Esophagus muscularis mucosa (tissue), 3 donors: ENCODE measurements at regions not wholly inside any gene's neighbourhood (a gene's known extent, or its start where the extent isn't known, plus 50 kb on each side); places are given as distances from the start of the nearest gene placed in this dataset.

Experiments used
- POLR2AphosphoS5 ChIP-seq, 2 donors: sonication (generic); formaldehyde crosslinking; IDR thresholded peaks; one replicate each; pipeline ENCODE4 v1.6.1; 2017; ENCODE audit warnings: antibody characterized with exemption in 2 of 2
- TF ChIP-seq, protein P1 (sequence below), 3 experiments: fragments of 200-600 bp in 2 of 3; fragments of 450-650 bp in 1 of 3; sonication (generic) in 2 of 3; IDR thresholded peaks; one replicate each; pipeline ENCODE4 v1.5.1; 2017 to 2019; ENCODE audit warnings: antibody characterized with exemption in 3 of 3, mild to moderate bottlenecking in 2 of 3, moderate library complexity in 1 of 3

DNA sequence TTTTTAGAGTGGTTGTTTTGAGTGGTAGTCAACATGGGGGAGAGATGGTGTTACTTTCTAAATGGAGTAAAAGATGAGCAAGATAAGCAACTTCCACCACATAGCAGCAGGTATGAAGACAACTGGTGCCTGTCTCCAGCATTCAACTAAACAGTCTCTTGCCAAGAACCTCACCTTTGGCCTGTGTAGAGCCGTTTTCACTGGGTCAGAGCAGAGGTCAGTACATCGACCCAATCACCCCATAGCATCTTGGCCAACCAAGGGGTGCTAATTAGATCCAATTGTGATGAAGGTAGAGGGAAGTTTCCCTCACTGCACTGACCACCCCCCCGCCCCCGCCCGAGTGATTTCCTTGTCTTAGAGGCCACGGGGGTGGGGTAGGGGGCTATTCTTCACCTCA is 188.2 kb downstream of the BLID start:
- TF ChIP-seq POLR2AphosphoS5 (IDR thresholded peaks at IDR 0.05), result no peak
- TF ChIP-seq, protein P1, sequence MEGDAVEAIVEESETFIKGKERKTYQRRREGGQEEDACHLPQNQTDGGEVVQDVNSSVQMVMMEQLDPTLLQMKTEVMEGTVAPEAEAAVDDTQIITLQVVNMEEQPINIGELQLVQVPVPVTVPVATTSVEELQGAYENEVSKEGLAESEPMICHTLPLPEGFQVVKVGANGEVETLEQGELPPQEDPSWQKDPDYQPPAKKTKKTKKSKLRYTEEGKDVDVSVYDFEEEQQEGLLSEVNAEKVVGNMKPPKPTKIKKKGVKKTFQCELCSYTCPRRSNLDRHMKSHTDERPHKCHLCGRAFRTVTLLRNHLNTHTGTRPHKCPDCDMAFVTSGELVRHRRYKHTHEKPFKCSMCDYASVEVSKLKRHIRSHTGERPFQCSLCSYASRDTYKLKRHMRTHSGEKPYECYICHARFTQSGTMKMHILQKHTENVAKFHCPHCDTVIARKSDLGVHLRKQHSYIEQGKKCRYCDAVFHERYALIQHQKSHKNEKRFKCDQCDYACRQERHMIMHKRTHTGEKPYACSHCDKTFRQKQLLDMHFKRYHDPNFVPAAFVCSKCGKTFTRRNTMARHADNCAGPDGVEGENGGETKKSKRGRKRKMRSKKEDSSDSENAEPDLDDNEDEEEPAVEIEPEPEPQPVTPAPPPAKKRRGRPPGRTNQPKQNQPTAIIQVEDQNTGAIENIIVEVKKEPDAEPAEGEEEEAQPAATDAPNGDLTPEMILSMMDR (IDR thresholded peaks at IDR 0.05), result no peak
